Heart left ventricle (tissue), 16 donors: ENCODE measurements at regions not wholly inside any gene's neighbourhood (a gene's known extent, or its start where the extent isn't known, plus 50 kb on each side); places are given as distances from the start of the nearest gene placed in this dataset.

Experiments used
- ATAC-seq, 4 donors: fragments of 200-7000 bp; cut with Tn5 transposase; one replicate each; pipeline ENCODE4 v1.9.1; 2020 to 2022; ENCODE audit warnings: moderate library complexity in 4 of 4, mild to moderate bottlenecking in 3 of 4, moderate number of reproducible peaks in 1 of 4
- DNase-seq, 5 donors: peaks; one replicate each; pipeline ENCODE4 v3.0.0-alpha.2; 2020
- H3K27ac ChIP-seq, 12 donors: fragments of 200-600 bp; sonication (generic) in 4 of 12; one replicate each; pipeline versions ENCODE4 v1.5.0 to v1.8.0; 2016 to 2022; ENCODE audit warnings: mild to moderate bottlenecking in 2 of 12
- H3K27me3 ChIP-seq, 9 donors: fragments of 200-600 bp; sonication (generic) in 2 of 9; one replicate each; pipeline versions ENCODE4 v1.5.1 to v1.8.0; 2016 to 2022; ENCODE audit warnings: mild to moderate bottlenecking in 3 of 9
- H3K36me3 ChIP-seq, 9 donors: fragments of 200-600 bp; sonication (generic) in 2 of 9; one replicate each; pipeline versions ENCODE4 v1.5.0 to v1.8.0; 2018 to 2022; ENCODE audit warnings: mild to moderate bottlenecking in 2 of 9
- H3K4me1 ChIP-seq, 12 donors: fragments of 200-600 bp; sonication (generic) in 4 of 12; one replicate each; pipeline versions ENCODE4 v1.5.0 to v1.8.0; 2016 to 2022; ENCODE audit warnings: mild to moderate bottlenecking in 3 of 12
- H3K4me3 ChIP-seq, 12 donors: fragments of 200-600 bp; sonication (generic) in 4 of 12; one replicate each; pipeline versions ENCODE4 v1.5.0 to v1.8.0; 2017 to 2022; ENCODE audit warnings: mild to moderate bottlenecking in 9 of 12, moderate library complexity in 4 of 12
- H3K9me3 ChIP-seq, 12 donors: fragments of 200-600 bp; sonication (generic) in 4 of 12; one replicate each; pipeline versions ENCODE4 v1.5.0 to v1.8.0; 2016 to 2022; ENCODE audit warnings: mild to moderate bottlenecking in 1 of 12
- CTCF ChIP-seq, 12 donors: fragments of 200-600 bp; sonication (generic) in 4 of 12; IDR thresholded peaks; one replicate each; pipeline versions ENCODE4 v1.5.0 to v1.8.0; 2018 to 2022; ENCODE audit warnings: antibody characterized with exemption in 12 of 12, mild to moderate bottlenecking in 5 of 12
- POLR2A ChIP-seq, 2 donors: fragments of 450-650 bp; IDR thresholded peaks; one replicate each; pipeline ENCODE4 v1.6.1; 2017; ENCODE audit warnings: antibody characterized with exemption in 2 of 2, mild to moderate bottlenecking in 2 of 2, moderate library complexity in 2 of 2
- WGBS, 4 donors: extraction: QIAGEN DNeasy Blood & Tissue Kit in 2 of 4; methylation state at CpG; one replicate each; pipeline versions ENCODE4 v1.1.5 to v1.1.7; 2013 to 2018; 5-methylcytosine and 5-hydroxymethylcytosine counted together
- intact Hi-C, 10 donors: fragments of 100-400 bp; cut with DNase I; formaldehyde crosslinking; loops; one replicate each; pipeline versions ENCODE4 v1.11.1 to v1.14.2; 2022
- donor health status: ischemic (EF 13 %, LVEDD 7.1; RV severe dilation, severe dysfunction).
- donor health status: healthy with polysubstance abuse.
- donor health status: DM: no; HTN: yes; CAD: no.
- donor health status: DM: no; HTN: no; CAD: no.
- donor health status: ischemic (EF 25% LVEDD 6.9; RV normal size, moderate dysfunction).
- donor health status: ischemic (EF 25% LVEDD 5.7; RV mildly dilated, moderate dysfunction).
- donor health status: healthy.
- donor health status: DM: yes; HTN: yes; CAD: no.
- donor health status: ischemic (EF 35%, LVEDD 5.7; RV mildly dilated, moderate dysfunction).
- donor health status: nonischemic (EF 11% LVEDD 7.7; RV severe dilation, severe dysfunction).
- donor health status: DM: yes; HTN: yes; CAD: no.
- donor health status: PGD.
- donor health status: ischemic (EF 29% LVEDD 5.4; RV normal size, mild dysfunction).
- donor health status: nonischemic (EF 23%, LVEDD 6.1; RV moderate dilation, normal function).

GRCh38 chr5:110347781-110348180, 378.7 kb downstream of the TMEM232 start:
- no peaks in the 10 kb centered on the region for H3K4me1 ChIP-seq
- no peak for ATAC-seq
- TF ChIP-seq CTCF (IDR thresholded peaks at IDR 0.05), result no peak
- TF ChIP-seq POLR2A (IDR thresholded peaks at IDR 0.05), result no peak
- intact Hi-C loops, result no loop called here
- no peaks in the 10 kb centered on the region for H3K27me3 ChIP-seq
- H3K9me3 ChIP-seq, result no peaks in the 10 kb centered on the region
- no peak for DNase-seq
- no peaks in the 10 kb centered on the region for H3K36me3 ChIP-seq
- H3K4me3 ChIP-seq, result no peak overlapping the region
- no peak overlapping the region for H3K27ac ChIP-seq

DNA sequence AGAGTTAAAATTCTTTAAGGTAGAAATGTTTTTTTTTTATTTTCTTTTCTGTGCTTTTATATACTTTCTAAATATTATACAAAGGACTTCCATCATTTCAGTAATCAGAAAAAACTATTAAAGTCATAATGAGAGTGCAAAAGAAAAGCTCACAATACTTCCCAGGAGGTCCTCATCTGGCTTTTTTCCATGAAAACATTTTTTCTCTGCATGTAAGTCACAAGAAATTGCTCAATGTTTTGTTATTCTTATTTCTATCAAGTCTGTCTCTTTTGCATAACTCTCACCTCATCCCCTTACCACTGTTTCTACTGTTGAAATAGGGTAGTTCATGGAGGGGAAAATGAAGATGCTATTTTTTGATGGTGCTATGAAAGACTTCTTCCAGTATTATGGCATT, 375.0 kb downstream of the TMEM232 start:
- Histone ChIP-seq H3K9me3 (no peaks in the 10 kb centered on the region), H3K36me3 (no peaks in the 10 kb centered on the region), H3K27me3 (no peaks in the 10 kb centered on the region), H3K4me1 (no peaks in the 10 kb centered on the region), H3K4me3 (no peak overlapping the region), H3K27ac (no peak overlapping the region)
- intact Hi-C loops, result no loop called here
- DNase-seq, result no peak
- no peak for ATAC-seq
- no peak for TF ChIP-seq CTCF (IDR thresholded peaks at IDR 0.05)
- no peak for TF ChIP-seq POLR2A (IDR thresholded peaks at IDR 0.05)

- TF ChIP-seq POLR2A (IDR thresholded peaks at IDR 0.05), result no peak
- TF ChIP-seq CTCF (IDR thresholded peaks at IDR 0.05), result no peak
- no peak for DNase-seq
- H3K9me3 ChIP-seq, result no peaks in the 10 kb centered on the region
- no peak for ATAC-seq
- no peak overlapping the region for H3K27ac ChIP-seq
- no peaks in the 10 kb centered on the region for H3K27me3 ChIP-seq
- WGBS, 4 donors, result 64 to 69% (median 66%) methylated on average over 3 of the region's 3 CpGs
- intact Hi-C loops, result no loop called here
- H3K4me1 ChIP-seq, result no peaks in the 10 kb centered on the region
- H3K4me3 ChIP-seq, result no peak overlapping the region
- H3K36me3 ChIP-seq, result no peaks in the 10 kb centered on the region
These were observed 372.2 kb downstream of the TMEM232 start for GRCh38 chr5:110354311-110354710.

- Histone ChIP-seq H3K36me3 (no peaks in the 10 kb centered on the region), H3K4me1 (no peaks in the 10 kb centered on the region), H3K27ac (no peak overlapping the region), H3K27me3 (no peaks in the 10 kb centered on the region), H3K4me3 (no peak overlapping the region), H3K9me3 (no peaks in the 10 kb centered on the region)
- intact Hi-C loops, result no loop called here
- ATAC-seq (no peak), DNase-seq (peak in 2 of 5 donors; percentile 35 to 59)
- TF ChIP-seq POLR2A (IDR thresholded peaks at IDR 0.05) (no peak), CTCF (IDR thresholded peaks at IDR 0.05) (no peak)
- 68 to 80% (median 75%) methylated on average over 8 of the region's 8 CpGs for WGBS, 4 donors
These were observed 371.4 kb downstream of the TMEM232 start for GRCh38 chr5:110354915-110355644.
